GM21515 (cell line): ENCODE measurements at regions not wholly inside any gene's neighbourhood (a gene's known extent, or its start where the extent isn't known, plus 50 kb on each side); places are given as distances from the start of the nearest gene placed in this dataset.
A peak's percentile ranks its signal among the peaks of the same experiment; 100 is the strongest.

ENCODE experiments used
- ATAC-seq: cut with Tn5 transposase; IDR thresholded peaks from one replicate; pipeline ENCODE4 v1.9.1; 2021; ENCODE audit not compliant: unreplicated experiment

GRCh38 chr15:59953392-59953883 is 50.7 kb upstream of the FOXB1 start:
- ATAC-seq = no peak

DNA sequence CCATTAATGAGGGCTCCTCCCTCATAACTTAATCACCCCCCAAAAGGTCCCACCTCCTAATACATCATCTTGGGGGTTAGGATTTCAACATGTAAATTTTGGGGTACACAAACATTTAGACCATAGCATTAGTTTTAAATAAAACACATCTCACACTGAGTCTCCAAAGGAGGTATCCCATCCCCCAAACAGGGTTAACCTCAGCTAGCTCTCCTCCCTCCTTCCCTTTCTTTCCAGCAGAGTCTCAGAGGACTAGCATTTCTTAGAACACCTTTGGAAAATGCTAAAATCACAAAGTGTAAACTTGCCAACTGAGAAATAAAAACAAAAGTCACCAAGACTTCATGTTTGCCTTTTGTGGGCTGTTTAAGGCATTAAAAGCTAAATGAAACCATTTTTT is 51.2 kb upstream of the FOXB1 start:
- ATAC-seq = no peak

GRCh38 chr15:59950603-59951388 is 53.3 kb upstream of the FOXB1 start:
- ATAC-seq = no peak

- no peak for ATAC-seq
Measured at GRCh38 chr15:59948924-59949613, 55.0 kb upstream of the FOXB1 start.

GRCh38 chr15:59946084-59946483 is 58.0 kb upstream of the FOXB1 start:
- ATAC-seq = no peak

GRCh38 chr15:59945036-59945435 is 59.1 kb upstream of the FOXB1 start:
- no peak for ATAC-seq

- no peak for ATAC-seq
Measured at GRCh38 chr15:59941612-59942011, 62.5 kb upstream of the FOXB1 start.

GRCh38 chr15:59940928-59941327 is 63.2 kb upstream of the FOXB1 start:
- no peak for ATAC-seq

GRCh38 chr15:59940456-59940855 is 63.7 kb upstream of the FOXB1 start:
- ATAC-seq = no peak

GRCh38 chr15:59936741-59937140 is 67.4 kb upstream of the FOXB1 start:
- no peak for ATAC-seq

DNA sequence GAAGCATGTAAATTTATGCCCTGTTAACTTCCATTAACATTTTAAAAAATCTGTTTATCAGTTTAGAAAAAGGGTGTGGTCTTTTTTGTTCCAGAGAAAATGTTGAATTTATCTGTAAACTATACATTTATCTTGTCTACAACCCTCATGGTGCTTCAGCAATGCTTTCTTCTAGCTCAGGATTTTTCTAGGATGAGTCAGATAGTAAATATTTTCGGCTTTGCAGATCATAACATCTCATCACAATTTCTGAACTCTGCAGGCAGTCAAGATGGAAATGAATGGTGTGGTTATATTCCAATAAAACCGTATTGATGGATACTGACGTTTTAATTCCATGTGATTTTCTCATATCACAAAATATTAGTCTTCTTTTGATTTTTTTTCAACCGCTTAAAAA is 70.5 kb upstream of the FOXB1 start:
- no peak for ATAC-seq

DNA sequence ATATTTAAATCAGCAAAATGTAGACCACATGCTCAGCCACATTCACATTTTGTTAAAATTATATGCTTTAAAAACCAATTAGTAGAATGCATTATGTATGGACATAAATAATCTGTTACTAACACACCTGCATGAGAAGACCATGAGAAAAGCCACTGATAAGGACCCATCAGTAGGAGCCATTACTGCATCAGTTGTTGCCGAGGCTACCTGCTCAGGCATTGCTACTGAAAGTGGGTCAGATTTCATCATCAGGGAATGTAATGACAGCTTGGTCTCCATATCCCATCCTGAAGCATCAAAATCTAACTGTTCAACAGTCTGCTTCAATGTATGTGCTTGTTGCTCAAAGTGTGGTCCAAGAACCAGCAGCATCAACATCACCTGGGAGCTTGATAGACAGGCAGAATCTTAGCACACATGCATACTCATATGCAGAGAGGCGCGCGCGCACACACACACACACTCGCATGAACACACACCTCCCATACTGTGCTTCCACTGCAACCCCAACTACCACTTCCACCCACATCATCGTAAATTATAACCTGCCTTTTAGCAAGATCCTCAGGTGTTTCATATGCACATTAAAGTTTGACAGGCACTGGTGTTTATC is 72.4 kb upstream of the FOXB1 start:
- no peak for ATAC-seq

- no peak for ATAC-seq
Measured at GRCh38 chr15:59924812-59925522, 79.1 kb upstream of the FOXB1 start.

DNA sequence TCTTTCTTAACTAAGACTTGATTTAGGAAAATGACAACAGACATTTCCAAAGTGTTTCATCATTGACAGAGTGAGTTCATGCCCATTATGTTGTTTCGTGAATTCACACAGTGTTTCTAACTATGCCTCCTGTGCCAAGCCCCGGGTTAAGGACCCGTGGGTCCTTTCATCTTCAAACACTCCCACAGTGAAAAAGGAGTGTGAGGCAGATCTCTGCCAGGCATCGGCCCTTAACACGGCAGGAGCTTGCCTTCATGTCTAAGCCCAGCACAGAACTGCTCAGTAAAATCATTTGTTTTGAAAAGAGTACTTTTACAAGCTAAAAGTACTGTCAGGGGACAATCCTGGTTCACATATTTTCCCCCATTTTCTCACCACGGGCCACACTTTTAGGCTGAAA is 80.0 kb upstream of the FOXB1 start:
- ATAC-seq = no peak

- ATAC-seq = no peak
Measured at GRCh38 chr15:59923508-59923907, 80.6 kb upstream of the FOXB1 start.

DNA sequence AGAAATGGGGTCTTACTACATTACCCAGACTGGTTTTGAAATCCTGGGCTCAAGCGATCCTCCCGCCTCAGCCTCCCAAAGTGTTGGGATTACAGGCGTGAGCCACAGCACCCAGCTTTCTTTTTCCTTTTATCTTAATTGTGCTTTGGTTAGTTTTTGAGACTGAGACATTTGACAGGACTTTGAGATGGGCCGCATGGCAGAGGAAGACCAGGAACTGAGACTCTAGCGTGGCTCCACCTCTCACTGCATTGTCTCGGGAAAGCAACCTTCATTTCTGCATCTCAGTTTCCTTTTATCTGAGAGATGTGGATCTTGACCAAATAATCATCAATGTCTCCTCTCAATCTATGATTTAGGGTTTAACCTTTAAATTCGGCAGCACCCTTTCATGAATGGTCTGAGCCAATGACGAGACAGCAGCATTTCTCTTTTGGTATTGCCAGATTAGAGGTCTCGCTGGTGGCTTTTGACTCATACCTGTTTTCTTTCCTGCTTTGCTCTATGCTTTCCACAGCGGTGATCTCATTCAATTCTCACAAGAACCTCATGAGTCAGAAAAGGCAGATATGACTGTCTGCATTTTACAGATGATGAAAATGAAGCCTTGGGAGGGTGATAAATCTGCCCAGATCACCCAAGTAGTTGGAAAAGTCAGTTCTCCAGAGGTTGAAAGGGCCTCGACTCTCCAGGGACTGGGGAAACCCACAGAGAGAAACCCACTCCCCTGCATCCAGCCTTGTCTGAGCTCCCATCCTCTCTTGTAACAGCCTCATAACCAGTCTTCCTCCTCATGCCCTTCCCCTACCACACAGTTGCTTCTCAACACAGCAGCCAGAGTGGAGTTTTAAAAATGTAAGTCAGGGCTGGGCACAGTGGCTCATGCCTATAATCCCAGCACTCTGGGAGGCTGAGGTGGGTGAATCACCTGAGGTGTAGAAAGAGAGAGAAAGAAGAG is 84.8 kb upstream of the FOXB1 start:
- peak; percentile 79 for ATAC-seq

- peak; percentile 78 for ATAC-seq
Measured at GRCh38 chr15:59917504-59918157, 86.5 kb upstream of the FOXB1 start.

- no peak for ATAC-seq
Measured at GRCh38 chr15:59906046-59906445, 98.1 kb upstream of the FOXB1 start.

- ATAC-seq = no peak
Measured at GRCh38 chr15:59905176-59905575, 98.9 kb upstream of the FOXB1 start.
